AG08396 (cell line): ENCODE measurements at regions not wholly inside any gene's neighbourhood (a gene's known extent, or its start where the extent isn't known, plus 50 kb on each side); places are given as distances from the start of the nearest gene placed in this dataset.

Experiments used
- DNase-seq: peaks from one replicate; pipeline ENCODE4 v3.0.0; 2012; ENCODE audit warnings: low spot score, mixed read lengths

DNA sequence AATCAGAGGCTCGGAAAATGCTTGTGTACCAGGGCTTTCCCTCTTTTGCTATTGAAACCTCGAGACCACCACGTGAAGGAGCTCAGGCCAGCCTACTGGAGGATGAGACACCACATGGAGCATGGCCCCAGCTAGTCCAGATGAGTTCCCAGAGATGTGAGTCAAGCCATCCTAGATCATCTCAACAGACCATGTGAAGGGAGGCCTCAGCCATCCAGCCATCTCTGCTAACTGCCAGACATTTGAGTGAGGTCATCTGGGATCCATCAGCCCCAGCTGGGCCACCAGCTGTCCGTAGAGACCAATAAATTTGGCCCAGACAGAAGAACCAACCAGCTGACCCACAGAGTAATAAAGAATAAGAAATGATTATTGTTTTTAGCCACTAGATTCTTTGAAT, 62.8 kb upstream of the PROK2 start:
- no peak for DNase-seq

DNA sequence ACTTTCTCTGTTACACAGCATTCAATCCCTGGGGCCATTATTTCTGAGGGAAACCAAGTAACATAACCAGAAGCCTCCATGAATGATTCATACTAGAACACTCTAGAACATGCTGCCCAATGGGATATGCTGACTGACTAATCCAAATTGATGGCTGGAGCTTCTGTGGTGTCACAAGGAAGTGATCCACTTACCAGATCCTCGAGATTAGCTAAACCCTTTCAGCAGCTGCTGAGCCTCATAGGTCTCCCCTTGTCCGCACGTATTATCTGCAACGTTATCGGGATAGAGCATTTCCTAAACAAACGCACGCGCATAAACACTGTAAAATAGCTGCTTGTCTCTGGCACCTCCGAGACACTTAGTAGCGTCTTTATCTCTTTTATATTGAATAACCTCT, 61.2 kb upstream of the PROK2 start:
- DNase-seq, result no peak

DNA sequence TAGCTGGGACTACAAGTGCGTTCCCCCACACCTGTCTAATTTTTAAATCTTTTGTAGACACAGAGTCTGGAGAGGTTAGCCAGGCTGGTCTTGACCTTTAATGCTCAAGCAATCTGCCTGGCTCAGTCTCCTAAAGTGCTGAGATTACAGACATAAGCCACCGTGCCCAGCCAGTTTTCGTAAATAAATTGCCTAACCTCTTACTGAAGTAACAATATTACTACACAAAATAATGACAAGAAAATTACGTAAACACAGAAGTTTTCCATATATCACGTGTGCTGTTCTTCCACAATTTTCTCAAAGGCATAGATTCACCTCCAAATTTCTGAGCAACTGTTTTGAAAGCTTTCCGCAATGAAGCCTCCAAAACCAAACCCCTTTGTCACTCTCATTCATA, 58.1 kb upstream of the PROK2 start:
- DNase-seq, result no peak

GRCh38 chr3:71838406-71838805, 53.5 kb upstream of the PROK2 start:
- no peak for DNase-seq
